Activated CD4-positive, alpha-beta T cell treated with anti-CD3 and anti-CD28 coated beads, Interleukin-10, Interleukin-2, amounts not matched to agents 100 ng/mL and 50 ng/mL, durations not matched to agents 16 hours and 8 hours (primary cell): ENCODE measurements at regions not wholly inside any gene's neighbourhood (a gene's known extent, or its start where the extent isn't known, plus 50 kb on each side); places are given as distances from the start of the nearest gene placed in this dataset.

Experiments used
- DNase-seq: peaks from one replicate; pipeline ENCODE4 v3.0.0-alpha.2; 2020

DNA sequence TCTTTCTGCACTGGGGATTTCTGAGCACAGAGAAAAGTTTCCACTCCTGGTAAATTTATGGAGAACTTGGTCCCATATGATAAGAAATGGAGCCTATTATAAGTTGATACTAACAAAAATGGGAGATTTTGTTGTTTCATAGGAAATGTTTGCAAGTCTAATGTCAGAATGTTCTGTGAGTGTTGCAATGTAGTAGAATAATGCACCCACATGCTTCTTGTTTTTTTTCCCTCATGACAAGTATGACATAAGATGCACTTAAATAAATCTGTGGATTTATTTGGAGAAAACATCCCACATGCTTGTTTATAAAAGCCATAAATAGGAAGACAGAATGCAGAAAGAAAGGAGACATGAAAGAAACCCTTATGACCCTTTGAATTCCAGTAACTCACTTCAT lies 50.8 kb upstream of the KCNJ6 start:
- no peak for DNase-seq

DNA sequence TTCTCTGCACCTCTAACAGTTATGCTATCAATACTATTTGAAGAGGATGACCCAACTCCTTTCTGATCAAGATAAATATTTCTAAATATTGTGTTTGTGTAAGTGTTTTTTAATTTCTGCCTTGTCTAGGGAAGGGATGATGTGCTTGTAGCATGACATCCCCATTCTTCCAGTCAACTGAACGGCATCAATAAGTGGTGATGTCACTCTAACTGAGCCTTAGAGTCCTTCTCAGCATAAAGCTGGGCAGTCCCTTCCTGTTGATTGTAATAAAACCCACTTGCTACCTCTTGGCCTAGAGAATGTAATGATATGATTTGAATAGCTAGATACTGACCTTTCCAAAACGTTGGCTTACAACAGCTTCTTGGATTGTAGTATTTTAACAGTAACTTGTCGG lies 52.5 kb upstream of the KCNJ6 start:
- no peak for DNase-seq

DNA sequence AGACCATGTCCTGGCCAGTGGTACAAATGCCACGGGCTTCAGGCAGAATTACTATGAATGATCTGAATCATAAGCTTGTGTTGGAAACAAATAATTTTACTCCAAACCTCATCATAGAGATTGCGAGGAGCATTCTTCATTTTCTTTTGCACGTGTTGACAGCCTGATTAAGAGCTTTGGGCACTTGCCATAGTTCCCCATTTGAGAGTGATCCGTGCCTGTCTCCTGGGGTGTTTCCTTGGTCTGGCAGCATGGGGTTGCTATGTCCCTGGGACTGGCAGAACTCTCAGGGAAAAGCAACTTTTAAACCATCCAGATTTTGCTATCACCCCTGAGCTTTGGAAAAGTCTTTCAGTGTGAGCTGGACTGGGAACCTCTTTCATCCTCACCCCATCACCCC lies 54.3 kb upstream of the KCNJ6 start:
- no peak for DNase-seq

- DNase-seq: no peak
Observed at GRCh38 chr21:37971390-37971950, 55.2 kb upstream of the KCNJ6 start.

GRCh38 chr21:37974081-37974480 lies 57.8 kb upstream of the KCNJ6 start:
- DNase-seq: no peak

- DNase-seq: no peak
Observed at GRCh38 chr21:37982496-37983318, 66.5 kb upstream of the KCNJ6 start.

- DNase-seq: no peak
Observed at GRCh38 chr21:37983336-37984095, 67.3 kb upstream of the KCNJ6 start.

DNA sequence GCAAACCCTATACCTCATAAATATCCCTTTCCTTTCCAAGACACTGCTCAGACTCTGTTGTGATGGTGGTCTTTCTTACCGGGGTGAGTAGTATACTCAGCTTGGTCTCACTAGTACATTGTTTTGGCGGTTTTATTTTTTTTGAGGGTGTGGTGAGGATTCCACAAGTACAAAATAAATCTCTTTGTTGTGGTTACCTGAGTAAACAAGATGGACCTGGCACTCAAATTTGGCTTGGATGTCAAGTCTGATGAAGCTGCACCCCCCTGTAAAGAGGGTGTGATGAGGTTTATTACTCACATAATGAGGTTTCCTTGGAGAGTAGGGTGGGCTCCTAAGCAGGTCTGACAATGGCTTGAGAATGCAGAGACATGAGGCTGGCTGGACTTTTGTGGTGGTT lies 68.2 kb upstream of the KCNJ6 start:
- DNase-seq: no peak

DNA sequence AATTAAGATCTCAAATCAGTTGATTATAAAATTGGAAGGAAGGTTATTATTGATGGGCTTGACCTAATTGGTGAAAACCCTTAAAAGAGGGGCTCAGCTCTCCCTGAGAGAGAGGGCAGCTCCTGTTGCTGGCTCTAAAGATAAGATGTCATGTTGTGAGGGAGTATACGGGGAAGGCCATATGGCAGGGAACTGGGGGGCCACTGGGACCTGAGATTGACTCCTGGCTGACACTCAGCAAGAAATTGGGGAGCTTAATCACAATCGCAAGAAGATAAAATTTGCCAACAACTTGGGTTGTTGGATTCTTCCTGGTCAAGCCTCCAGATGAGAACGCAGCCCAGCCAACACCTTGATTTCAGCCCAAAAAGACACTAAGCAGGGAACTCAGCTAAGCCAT lies 69.7 kb upstream of the KCNJ6 start:
- no peak for DNase-seq

- DNase-seq: no peak
Observed at GRCh38 chr21:37986751-37987399, 70.6 kb upstream of the KCNJ6 start.

GRCh38 chr21:37987668-37988067 lies 71.4 kb upstream of the KCNJ6 start:
- no peak for DNase-seq

DNA sequence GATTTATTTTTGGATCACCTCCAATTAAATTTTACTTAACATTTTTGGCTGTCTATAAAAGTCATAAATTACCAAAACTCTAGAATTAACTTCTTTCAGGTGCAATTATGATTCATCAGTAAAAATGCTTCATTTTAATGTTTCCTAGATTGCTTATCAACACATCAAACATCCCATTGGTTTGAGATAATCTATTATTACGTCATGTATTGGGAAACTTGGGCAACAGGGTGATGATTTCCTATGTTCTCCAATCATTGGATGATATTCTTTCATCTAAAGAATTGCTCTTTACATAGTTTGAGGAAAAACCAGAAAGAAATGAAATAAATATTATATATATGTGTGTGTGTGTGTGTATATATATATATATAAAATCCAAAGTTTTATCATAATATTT lies 76.8 kb upstream of the KCNJ6 start:
- no peak for DNase-seq

DNA sequence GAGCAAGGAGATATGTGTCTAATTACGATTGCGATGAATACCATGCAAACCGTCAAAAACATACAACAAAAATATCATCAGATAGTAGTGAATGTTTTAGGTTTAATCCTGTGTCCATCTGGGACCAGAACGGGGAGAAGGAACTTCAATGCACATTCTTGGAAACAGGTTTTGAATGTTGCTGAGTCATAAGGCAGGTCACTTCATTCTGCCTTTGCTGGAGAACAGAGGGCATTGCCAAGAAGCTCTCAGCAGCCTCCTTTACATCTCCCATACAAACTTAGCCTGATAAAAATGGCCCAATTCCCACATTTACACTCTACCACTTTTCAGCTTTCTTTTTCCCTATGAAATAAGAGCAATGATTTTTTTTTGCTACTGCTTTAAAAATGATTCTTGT lies 78.0 kb upstream of the KCNJ6 start:
- DNase-seq: no peak

- DNase-seq: no peak
Observed at GRCh38 chr21:38012672-38013071, 96.4 kb upstream of the KCNJ6 start.

GRCh38 chr21:38013741-38014140 lies 97.5 kb upstream of the KCNJ6 start:
- DNase-seq: no peak

GRCh38 chr21:38014298-38014697 lies 98.0 kb upstream of the KCNJ6 start:
- no peak for DNase-seq

GRCh38 chr21:38027901-38028498 lies 111.7 kb upstream of the KCNJ6 start:
- DNase-seq: no peak

DNA sequence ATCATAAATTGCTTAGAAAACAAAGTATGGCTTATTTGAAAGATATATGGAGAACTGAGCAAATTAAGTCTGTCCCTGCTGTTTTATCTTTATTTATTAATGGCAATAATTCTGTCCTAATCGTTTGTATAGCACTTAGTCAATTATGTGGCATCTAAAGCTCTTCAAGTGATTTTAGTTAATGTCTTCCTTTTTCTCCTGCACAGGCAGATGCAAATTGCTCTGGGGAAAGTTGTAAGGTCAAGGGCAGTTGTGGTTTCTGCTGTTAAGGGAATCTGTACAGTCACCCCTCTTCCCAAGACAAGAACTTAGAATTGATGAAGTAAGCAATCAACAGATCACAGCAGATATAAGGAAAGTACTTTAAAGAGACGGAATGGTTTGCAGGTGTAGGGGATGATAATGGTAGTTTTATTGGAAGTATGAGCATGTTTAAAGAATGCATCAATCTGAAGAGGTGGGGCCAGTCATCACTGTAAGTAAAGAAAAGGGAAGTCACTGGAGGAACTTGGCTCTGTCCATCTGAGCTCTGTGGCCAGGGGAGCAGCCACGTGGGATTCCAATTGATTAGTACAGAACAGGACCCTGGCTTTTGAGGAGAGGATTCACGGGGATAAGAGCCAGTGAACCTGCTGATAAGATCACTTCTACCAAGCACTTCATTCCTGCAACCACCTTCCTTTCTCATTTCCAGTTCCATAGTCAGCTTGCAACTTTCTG lies 116.0 kb upstream of the KCNJ6 start:
- DNase-seq: no peak

- no peak for DNase-seq
Observed at GRCh38 chr21:38036016-38036415, 119.8 kb upstream of the KCNJ6 start.

DNA sequence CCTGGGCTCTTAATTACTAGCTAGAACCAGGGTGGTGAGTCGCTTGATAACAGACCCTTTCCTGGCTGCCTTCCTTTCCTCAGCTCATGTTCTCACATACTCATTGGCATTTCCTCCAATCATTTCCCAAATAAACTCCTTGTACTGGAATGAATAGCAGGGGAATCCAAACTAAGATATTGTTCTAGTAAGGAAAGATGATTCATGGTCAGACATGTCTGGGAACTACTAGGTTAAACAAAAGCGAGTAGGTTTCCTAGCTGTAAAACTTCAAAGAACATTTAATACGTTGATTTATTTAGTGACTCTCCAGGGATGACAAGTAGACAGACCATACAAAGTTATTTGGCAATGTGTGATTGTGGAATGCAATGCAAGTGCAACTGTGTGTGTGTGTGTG lies 121.2 kb upstream of the KCNJ6 start:
- DNase-seq: no peak

DNA sequence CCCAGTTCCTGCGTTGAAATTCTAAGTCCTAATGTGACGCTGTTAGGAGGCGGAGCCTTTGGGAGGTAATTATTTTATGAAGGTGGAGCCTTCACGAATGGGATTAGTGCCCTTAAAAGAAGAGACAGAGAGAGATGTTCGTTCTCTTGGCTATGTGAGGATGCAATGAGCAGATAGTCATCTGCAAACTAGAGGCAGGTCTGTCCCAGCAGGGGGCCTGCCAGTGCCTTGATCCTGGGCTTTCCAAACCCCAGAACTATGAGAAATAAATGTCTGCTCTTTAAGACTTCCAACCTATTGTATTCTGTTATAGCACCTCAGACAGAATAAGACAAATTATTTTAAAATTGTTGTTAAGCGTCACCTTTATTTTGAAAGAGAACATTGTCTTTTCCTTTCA lies 123.1 kb upstream of the KCNJ6 start:
- DNase-seq: no peak

- no peak for DNase-seq
Observed at GRCh38 chr21:38039841-38040240, 123.6 kb upstream of the KCNJ6 start.

- no peak for DNase-seq
Observed at GRCh38 chr21:38041493-38041892, 125.2 kb upstream of the KCNJ6 start.
